ENCODE measurements at regions not wholly inside any gene's neighbourhood (a gene's known extent, or its start where the extent isn't known, plus 50 kb on each side); places are given as distances from the start of the nearest gene placed in this dataset.

DNA sequence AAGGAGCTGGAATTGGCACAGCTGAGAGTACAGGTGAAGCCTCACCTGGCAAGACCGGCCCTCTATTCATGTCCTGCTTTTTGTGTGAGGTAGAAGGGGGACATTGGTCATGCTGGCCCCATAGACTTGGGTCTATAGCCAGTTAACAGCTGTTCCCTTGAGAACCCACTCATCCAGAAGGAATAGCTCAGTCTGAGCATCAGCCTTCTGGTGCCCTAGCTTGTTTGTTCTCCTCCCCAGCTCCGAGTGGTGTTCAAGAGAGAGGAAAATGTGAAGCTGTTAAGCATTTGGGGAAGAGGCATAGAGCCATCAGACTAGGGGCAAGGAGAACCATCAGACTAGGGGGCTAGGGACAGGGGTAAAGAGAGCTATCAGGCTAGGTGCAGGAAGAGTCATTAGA is 290.9 kb downstream of the SIPA1L2 start:
- H3K4me3 ChIP-seq = no peak overlapping the region
- no peaks in the 10 kb centered on the region for H3K36me3 ChIP-seq
- 31 to 74% (median 52%) methylated on average over 1 to 2 of the region's 2 CpGs for WGBS, 5 donors
- peaks cover 0 to 13% (median 0%) of the 10 kb centered on the region in 7 donors for H3K27me3 ChIP-seq (replicated peaks in 1 of 7)
- peaks cover 0 to 4% (median 0%) of the 10 kb centered on the region in 8 donors for H3K9me3 ChIP-seq
- TF ChIP-seq POLR2AphosphoS5 (IDR thresholded peaks at IDR 0.05) (no peak), POLR2A (IDR thresholded peaks at IDR 0.05) (no peak)
- TF ChIP-seq, protein P1, sequence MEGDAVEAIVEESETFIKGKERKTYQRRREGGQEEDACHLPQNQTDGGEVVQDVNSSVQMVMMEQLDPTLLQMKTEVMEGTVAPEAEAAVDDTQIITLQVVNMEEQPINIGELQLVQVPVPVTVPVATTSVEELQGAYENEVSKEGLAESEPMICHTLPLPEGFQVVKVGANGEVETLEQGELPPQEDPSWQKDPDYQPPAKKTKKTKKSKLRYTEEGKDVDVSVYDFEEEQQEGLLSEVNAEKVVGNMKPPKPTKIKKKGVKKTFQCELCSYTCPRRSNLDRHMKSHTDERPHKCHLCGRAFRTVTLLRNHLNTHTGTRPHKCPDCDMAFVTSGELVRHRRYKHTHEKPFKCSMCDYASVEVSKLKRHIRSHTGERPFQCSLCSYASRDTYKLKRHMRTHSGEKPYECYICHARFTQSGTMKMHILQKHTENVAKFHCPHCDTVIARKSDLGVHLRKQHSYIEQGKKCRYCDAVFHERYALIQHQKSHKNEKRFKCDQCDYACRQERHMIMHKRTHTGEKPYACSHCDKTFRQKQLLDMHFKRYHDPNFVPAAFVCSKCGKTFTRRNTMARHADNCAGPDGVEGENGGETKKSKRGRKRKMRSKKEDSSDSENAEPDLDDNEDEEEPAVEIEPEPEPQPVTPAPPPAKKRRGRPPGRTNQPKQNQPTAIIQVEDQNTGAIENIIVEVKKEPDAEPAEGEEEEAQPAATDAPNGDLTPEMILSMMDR (IDR thresholded peaks at IDR 0.05 in 8 of 11, conservative IDR thresholded peaks at IDR 0.05 in 3 of 11) = no peak
- no peaks in the 10 kb centered on the region for H3K4me1 ChIP-seq
- DNase-seq = no peak
- intact Hi-C loops (cut with DNase I; ENCODE audit: low total_unique reads) = no loop called here
- no peak overlapping the region for H3K27ac ChIP-seq

DNA sequence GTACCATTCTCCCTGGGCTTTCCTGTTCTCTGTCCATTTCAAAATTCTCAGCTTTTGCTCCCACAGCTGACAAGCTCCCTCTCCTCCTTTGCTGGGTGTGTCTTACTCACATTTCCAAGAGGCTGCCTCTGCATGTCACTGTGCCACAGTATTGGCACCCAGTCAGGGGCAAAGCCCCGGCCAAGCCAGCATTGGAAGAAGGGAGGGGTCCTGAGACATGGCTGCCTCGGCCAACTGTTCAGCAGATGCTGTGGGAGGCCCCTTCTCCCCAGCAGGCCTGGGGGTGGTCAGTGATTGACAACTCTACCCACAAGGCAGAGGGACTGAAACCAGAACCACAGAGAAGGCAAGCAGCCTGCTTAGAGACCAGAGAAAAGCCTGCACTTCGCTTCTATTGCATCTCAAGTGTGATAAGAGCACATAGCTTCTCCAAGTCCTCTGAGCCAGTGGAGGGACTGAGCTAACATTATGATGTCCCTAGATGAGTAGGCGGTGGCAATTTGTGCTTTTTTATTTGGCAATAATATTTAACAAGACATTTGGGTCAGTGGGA is 294.1 kb downstream of the SIPA1L2 start:
- Histone ChIP-seq H3K27me3 (replicated peaks in 1 of 7) (peaks cover 0 to 20% (median 0%) of the 10 kb centered on the region in 7 donors), H3K9me3 (peaks cover 0 to 3% (median 0%) of the 10 kb centered on the region in 8 donors), H3K4me3 (no peak overlapping the region), H3K36me3 (no peaks in the 10 kb centered on the region), H3K4me1 (no peaks in the 10 kb centered on the region), H3K27ac (no peak overlapping the region)
- intact Hi-C loops (cut with DNase I; ENCODE audit: low total_unique reads) = no loop called here
- DNase-seq = no peak
- 79 to 89% (median 84%) methylated on average over 4 of the region's 4 CpGs for WGBS, 5 donors
- no peak for TF ChIP-seq POLR2A (IDR thresholded peaks at IDR 0.05)
- TF ChIP-seq POLR2AphosphoS5 (IDR thresholded peaks at IDR 0.05) = no peak
- TF ChIP-seq, protein P1 (IDR thresholded peaks at IDR 0.05 in 8 of 11, conservative IDR thresholded peaks at IDR 0.05 in 3 of 11) = no peak

DNA sequence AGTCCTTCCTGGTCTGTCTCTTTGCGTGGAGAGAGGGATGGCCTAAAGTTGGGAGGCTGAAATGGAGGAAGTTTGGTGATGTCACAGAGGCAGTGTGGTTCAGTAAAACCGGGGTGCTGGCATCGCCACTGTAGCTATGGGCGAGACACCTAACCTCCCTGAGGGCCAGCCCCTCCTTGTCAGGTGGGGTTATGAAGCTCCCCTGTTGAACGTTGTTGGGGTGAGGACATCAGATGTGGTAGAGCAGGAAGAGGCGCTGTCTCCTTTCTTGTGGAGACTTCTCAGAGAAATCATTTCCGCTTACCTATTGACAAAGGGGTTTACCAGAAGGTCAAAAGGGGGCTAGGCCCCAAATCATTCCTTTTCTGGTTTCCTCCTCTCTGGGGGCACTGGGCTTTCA is 294.7 kb downstream of the SIPA1L2 start:
- no peaks in the 10 kb centered on the region for H3K36me3 ChIP-seq
- H3K9me3 ChIP-seq = peaks cover 0 to 4% (median 0%) of the 10 kb centered on the region in 8 donors
- no peaks in the 10 kb centered on the region for H3K4me1 ChIP-seq
- WGBS, 5 donors = 74 to 84% (median 80%) methylated on average over 7 of the region's 7 CpGs
- H3K4me3 ChIP-seq = no peak overlapping the region
- peaks cover 0 to 20% (median 0%) of the 10 kb centered on the region in 7 donors for H3K27me3 ChIP-seq (replicated peaks in 1 of 7)
- no peak for DNase-seq
- H3K27ac ChIP-seq = no peak overlapping the region
- intact Hi-C loops (cut with DNase I; ENCODE audit: low total_unique reads) = no loop called here
- TF ChIP-seq POLR2AphosphoS5 (IDR thresholded peaks at IDR 0.05) = no peak
- TF ChIP-seq, protein P1 (IDR thresholded peaks at IDR 0.05 in 8 of 11, conservative IDR thresholded peaks at IDR 0.05 in 3 of 11) = no peak
- no peak for TF ChIP-seq POLR2A (IDR thresholded peaks at IDR 0.05)

DNA sequence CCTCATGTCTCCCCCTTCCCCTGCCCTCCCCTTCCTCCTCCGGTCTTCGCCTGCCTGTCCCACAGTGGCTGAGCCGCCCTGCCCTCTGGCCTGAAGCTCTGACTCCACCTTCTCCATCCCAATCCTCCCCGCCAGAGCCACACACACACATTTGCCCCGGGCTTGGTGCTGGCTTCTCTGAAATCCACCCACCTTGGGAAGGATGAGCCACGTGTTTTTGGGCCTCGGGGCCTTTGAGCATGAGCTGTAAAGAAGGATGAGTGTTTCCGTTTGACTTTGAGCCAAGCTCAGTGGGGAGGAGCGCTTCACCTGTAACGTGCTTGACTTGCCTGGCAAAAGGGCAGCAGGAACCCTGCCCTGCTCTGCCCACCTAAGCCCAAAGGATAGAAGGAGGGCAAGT is 295.1 kb downstream of the SIPA1L2 start:
- no peak overlapping the region for H3K27ac ChIP-seq
- no peak for DNase-seq
- H3K4me3 ChIP-seq = no peak overlapping the region
- H3K9me3 ChIP-seq = peaks cover 0 to 4% (median 0%) of the 10 kb centered on the region in 8 donors
- no peak for TF ChIP-seq POLR2AphosphoS5 (IDR thresholded peaks at IDR 0.05)
- TF ChIP-seq POLR2A (IDR thresholded peaks at IDR 0.05) = no peak
- TF ChIP-seq, protein P1 (IDR thresholded peaks at IDR 0.05 in 8 of 11, conservative IDR thresholded peaks at IDR 0.05 in 3 of 11) = no peak
- no peaks in the 10 kb centered on the region for H3K4me1 ChIP-seq
- H3K36me3 ChIP-seq = no peaks in the 10 kb centered on the region
- H3K27me3 ChIP-seq (replicated peaks in 1 of 7) = peaks cover 0 to 20% (median 0%) of the 10 kb centered on the region in 7 donors
- WGBS, 5 donors = 84 to 89% (median 87%) methylated on average over 10 of the region's 10 CpGs
- intact Hi-C loops (cut with DNase I; ENCODE audit: low total_unique reads) = no loop called here
